Activated CD8-positive, alpha-beta T cell treated with anti-CD3 and anti-CD28 coated beads, Interleukin-2, amount 10 ng/mL, durations not matched to agents 7 days and 5 days (primary cell): ENCODE measurements at regions not wholly inside any gene's neighbourhood (a gene's known extent, or its start where the extent isn't known, plus 50 kb on each side); places are given as distances from the start of the nearest gene placed in this dataset.

Experiments used
- ATAC-seq: fragments of 150-1000 bp; cut with Tn5 transposase; one replicate; pipeline ENCODE4 v1.10.0; 2021; ENCODE audit warnings: moderate library complexity
- CTCF ChIA-PET: fragments of 350-600 bp; sonication (Branson Sonifier 250); formaldehyde crosslinking; loops from one replicate; lab custom pipeline; 2021; ENCODE audit warnings: antibody characterized with exemption; lab: Charles Lee
- POLR2A ChIA-PET: fragments of 350-600 bp; sonication (Branson Sonifier 250); formaldehyde crosslinking; loops from one replicate; lab custom pipeline; 2021; ENCODE audit warnings: antibody characterized with exemption; lab: Charles Lee
- DNase-seq: peaks from one replicate; pipeline ENCODE4 v3.0.0-alpha.2; 2020
- H3K27ac Mint-ChIP-seq: one replicate; pipeline ENCODE4 v1.8.0; 2021; ENCODE audit warnings: mild to moderate bottlenecking, mixed read lengths
- H3K27me3 Mint-ChIP-seq: one replicate; pipeline ENCODE4 v1.8.0; 2021; ENCODE audit warnings: low read depth, mixed read lengths
- H3K36me3 Mint-ChIP-seq: one replicate; pipeline ENCODE4 v1.8.0; 2021; ENCODE audit warnings: low read depth, mixed read lengths
- H3K4me1 Mint-ChIP-seq: one replicate; pipeline ENCODE4 v1.8.0; 2021; ENCODE audit warnings: low read depth, mixed read lengths
- H3K4me3 Mint-ChIP-seq: one replicate; pipeline ENCODE4 v1.8.0; 2021; ENCODE audit warnings: mild to moderate bottlenecking, mixed read lengths
- H3K9me3 Mint-ChIP-seq: one replicate; pipeline ENCODE4 v1.8.0; 2022; ENCODE audit warnings: mixed read lengths; ENCODE audit not compliant: insufficient read depth

DNA sequence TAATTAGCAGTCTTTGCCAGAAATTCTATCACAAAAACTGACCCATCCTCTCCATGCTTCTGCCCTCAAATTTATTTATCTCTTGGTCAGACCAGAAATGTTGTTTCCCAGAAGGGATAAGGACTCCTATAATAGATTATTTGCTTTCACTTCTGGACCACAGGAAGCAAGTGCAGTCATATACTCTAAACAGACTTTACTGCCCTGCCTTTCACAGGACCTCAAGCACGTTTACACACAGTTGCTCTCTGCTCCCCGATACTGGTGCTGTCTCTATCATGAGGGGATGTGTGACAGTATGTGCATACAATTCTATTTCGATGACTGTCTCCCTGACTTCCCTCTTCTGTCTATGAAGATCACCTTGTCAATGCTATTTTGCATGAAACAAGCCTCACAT lies 205.5 kb upstream of the TGFBR2 start:
- Mint-ChIP-seq H3K27me3 (no peaks in the 10 kb centered on the region), H3K4me3 (no peak overlapping the region), H3K27ac (no peak overlapping the region), H3K9me3 (no peaks in the 10 kb centered on the region), H3K36me3 (no peaks in the 10 kb centered on the region), H3K4me1 (peaks cover 12% of the 10 kb centered on the region)
- ChIA-PET CTCF (no interaction called here), POLR2A (no interaction called here)
- ATAC-seq (no peak), DNase-seq (no peak)

DNA sequence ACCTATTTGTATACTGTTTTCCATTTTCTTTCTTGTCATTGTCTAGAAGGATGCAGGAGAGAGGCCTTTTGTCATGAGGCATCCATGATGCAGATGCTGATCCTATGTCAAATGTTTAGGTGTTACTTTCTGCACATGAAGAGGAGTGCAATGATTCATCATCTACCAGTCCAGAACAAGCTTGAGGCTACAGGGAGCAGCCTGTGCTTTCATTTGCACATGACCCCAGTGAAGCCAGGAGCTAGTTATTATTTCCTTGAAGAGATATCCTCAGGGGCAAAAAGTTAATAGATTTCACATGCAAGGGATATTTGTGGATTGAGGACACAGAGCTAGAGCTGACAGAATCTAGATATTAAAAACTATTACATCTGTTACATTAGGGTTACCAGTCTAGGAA lies 204.4 kb upstream of the TGFBR2 start:
- Mint-ChIP-seq H3K4me3 (no peak overlapping the region), H3K9me3 (no peaks in the 10 kb centered on the region), H3K27ac (no peak overlapping the region), H3K4me1 (peaks cover 12% of the 10 kb centered on the region), H3K36me3 (no peaks in the 10 kb centered on the region), H3K27me3 (no peaks in the 10 kb centered on the region)
- ChIA-PET POLR2A (no interaction called here), CTCF (no interaction called here)
- DNase-seq (no peak), ATAC-seq (no peak)

DNA sequence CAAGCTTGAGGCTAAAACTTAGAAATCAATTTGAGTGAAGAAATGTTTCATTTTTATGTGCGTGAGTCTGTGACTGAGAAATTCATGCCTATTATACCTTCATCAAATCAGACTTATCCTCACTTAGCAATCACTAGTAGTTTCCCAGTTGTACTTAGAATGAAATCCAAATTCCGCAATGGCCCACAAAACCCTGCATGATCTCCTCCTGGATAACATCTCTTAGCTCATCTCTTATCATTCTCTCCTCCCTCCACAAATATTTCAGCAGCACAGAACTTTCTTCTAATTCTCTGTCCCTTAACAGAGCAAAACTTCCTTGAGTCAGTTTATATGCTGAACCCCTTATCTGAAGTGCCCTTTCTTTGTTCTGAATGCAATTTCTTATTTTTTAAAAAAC lies 198.8 kb upstream of the TGFBR2 start:
- H3K36me3 Mint-ChIP-seq = peaks cover 20% of the 10 kb centered on the region
- H3K9me3 Mint-ChIP-seq = peaks cover 25% of the 10 kb centered on the region
- no peak for DNase-seq
- H3K27me3 Mint-ChIP-seq = no peaks in the 10 kb centered on the region
- no peak overlapping the region for H3K27ac Mint-ChIP-seq
- CTCF ChIA-PET = no interaction called here
- ATAC-seq = no peak
- no peak overlapping the region for H3K4me3 Mint-ChIP-seq
- H3K4me1 Mint-ChIP-seq = no peaks in the 10 kb centered on the region
- POLR2A ChIA-PET = no interaction called here

DNA sequence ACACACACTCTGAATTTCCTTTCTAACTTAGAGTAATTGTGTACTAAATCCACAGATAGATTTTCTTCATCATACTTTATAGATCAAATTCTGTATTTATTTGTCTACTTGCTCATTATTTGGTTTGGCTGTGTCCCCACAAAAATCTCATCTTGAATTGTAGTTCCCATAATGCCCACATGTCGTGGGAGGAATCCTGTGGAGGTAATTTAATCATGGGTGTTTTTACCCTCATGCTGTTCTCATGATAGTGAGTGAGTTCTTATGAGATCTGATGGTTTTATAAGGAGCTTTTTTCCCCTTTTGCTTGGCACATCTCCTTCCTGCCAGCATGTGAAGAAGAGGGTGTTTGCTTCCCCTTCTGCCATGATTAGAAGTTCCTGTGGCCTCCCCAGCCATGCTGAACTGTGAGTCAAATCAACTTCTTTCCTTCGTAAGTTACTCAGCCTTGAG lies 198.3 kb upstream of the TGFBR2 start:
- DNase-seq (no peak), ATAC-seq (no peak)
- peaks cover 25% of the 10 kb centered on the region for H3K9me3 Mint-ChIP-seq
- H3K27me3 Mint-ChIP-seq = no peaks in the 10 kb centered on the region
- ChIA-PET CTCF (no interaction called here), POLR2A (no interaction called here)
- peaks cover 20% of the 10 kb centered on the region for H3K36me3 Mint-ChIP-seq
- no peak overlapping the region for H3K27ac Mint-ChIP-seq
- no peak overlapping the region for H3K4me3 Mint-ChIP-seq
- no peaks in the 10 kb centered on the region for H3K4me1 Mint-ChIP-seq

DNA sequence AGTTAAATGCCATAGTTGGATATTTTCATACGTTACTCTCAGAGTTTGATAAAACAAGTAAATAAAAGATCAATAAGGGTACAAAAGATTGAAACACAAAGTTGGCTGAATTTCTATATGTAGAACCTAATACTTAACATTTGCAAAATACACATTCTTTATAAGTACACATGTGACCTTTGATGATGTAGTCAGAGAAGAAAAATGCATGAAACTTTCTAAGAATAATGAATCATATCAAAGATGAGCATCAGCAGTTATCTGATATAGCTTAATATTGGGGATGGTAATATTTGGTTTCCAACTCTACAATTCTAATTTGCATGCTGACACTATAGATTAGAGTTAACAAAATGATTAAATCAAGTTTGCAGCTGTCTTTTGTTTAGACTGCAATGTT lies 188.0 kb upstream of the TGFBR2 start:
- no peaks in the 10 kb centered on the region for H3K27me3 Mint-ChIP-seq
- H3K4me1 Mint-ChIP-seq = no peaks in the 10 kb centered on the region
- POLR2A ChIA-PET = no interaction called here
- H3K36me3 Mint-ChIP-seq = peaks cover 1% of the 10 kb centered on the region
- H3K27ac Mint-ChIP-seq = no peak overlapping the region
- ATAC-seq = no peak
- H3K4me3 Mint-ChIP-seq = no peak overlapping the region
- no peak for DNase-seq
- CTCF ChIA-PET = no interaction called here
- no peaks in the 10 kb centered on the region for H3K9me3 Mint-ChIP-seq

DNA sequence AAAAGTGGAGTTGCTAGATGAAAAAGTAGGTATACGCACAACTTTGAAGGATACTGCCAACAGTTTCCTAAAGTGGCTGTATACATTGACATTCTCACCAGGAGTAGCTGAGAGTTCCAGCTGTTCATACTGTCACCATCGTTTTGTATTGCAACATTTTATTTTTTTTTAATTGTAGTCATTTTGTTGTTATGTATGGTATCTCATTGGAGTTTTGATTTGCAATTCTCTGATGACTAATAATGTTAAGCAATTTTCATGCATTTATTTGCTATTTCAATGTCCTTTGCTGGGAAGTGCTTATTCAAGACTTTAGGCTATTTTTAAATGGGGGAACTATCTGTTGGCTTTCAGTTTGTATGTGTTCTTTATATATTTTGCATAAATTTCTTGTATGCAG lies 185.1 kb upstream of the TGFBR2 start:
- POLR2A ChIA-PET = no interaction called here
- no peaks in the 10 kb centered on the region for H3K27me3 Mint-ChIP-seq
- H3K36me3 Mint-ChIP-seq = no peaks in the 10 kb centered on the region
- CTCF ChIA-PET = no interaction called here
- no peaks in the 10 kb centered on the region for H3K9me3 Mint-ChIP-seq
- H3K4me3 Mint-ChIP-seq = no peak overlapping the region
- H3K27ac Mint-ChIP-seq = no peak overlapping the region
- no peak for ATAC-seq
- no peak for DNase-seq
- no peaks in the 10 kb centered on the region for H3K4me1 Mint-ChIP-seq

DNA sequence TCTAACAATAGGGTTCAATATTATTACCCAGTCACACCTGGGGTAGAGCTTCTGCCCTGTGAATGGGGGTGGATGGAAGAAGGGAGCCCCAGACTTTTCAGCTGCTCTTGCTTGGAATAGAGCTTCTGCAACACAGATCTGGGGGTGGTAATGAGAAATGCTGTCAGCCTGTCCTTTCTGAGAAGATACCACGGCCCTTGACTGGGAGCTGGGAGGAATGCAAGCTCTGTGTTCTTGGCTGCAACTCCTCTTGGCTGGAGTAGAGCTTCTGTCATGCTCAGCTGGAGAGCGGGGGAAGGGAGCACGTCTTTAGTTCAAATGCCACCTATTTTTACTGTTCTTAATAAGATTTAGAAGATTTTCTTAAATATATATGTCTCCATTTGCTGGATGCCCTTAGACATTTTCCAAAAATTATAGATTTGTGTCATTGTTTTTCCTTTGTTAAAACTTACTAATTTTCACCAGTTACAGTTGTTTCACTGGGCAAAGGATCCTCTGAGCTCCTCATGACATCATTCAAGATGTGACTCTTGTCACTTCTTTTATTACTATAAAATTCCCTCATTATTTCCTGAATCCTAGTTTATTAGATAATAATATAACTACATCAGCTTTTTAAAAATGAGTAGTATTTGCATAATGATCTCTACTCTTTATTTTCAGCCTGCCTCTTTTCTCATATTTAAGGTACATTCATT lies 180.0 kb upstream of the TGFBR2 start:
- peaks cover 3% of the 10 kb centered on the region for H3K9me3 Mint-ChIP-seq
- ChIA-PET POLR2A (no interaction called here), CTCF (interaction anchor here (1.4 to 1.8 kb wide), 3 partner anchors 11 to 267 kb away, joined by 3 to 6 read pairs (median 4); no protein-coding TSS in a partner anchor)
- no peaks in the 10 kb centered on the region for H3K27me3 Mint-ChIP-seq
- no peaks in the 10 kb centered on the region for H3K36me3 Mint-ChIP-seq
- DNase-seq = no peak
- ATAC-seq = no peak
- H3K4me3 Mint-ChIP-seq = no peak overlapping the region
- no peak overlapping the region for H3K27ac Mint-ChIP-seq
- no peaks in the 10 kb centered on the region for H3K4me1 Mint-ChIP-seq

DNA sequence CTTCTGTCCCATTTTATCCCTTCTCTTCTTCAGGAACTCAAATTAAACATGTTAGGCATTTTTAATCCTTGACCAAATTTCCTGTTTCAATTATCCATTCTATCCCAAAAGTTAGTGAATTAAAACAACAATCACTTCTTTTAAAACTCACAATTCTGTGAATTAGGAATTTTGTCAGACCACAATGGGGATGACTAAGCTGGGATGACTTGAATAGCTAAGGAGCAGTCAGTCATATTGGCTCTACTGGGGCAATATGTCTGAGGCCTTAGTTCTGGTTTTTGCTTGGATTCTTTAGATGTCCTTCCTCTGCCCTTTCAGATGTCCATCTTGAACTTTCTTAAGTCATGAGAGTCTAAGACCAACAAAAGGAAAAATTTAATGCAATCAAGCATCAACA lies 178.2 kb upstream of the TGFBR2 start:
- CTCF ChIA-PET = no interaction called here

DNA sequence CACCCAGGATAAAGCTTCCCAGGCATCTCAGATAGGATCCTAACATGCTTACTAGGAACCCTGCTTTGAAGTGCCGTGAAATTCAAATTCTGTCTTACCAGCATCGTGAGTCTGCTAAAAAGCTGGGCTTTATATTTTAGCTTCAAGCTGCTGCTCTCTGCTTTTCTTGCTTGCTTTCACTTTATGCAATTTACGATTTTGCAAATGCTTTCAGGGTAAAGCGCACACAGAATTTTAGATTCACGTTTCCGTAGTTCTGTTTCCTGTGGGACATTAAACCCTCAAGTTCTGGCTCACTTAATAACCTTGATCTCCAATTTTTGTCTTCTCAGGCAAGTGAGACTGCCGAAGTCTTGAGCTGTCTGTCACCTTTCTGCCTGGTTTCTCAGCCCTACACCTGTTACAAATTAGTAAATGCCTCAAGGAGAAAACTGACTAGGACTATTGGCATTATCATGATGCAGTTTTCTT lies 170.5 kb upstream of the TGFBR2 start:
- H3K4me3 Mint-ChIP-seq = peak overlapping the region; percentile 65
- H3K27ac Mint-ChIP-seq = peak overlapping the region; percentile 72
- CTCF ChIA-PET = interaction anchor here (0.9 to 1.8 kb wide), 6 partner anchors 13 to 266 kb away, joined by 3 to 10 read pairs (median 3); partner anchors contain the start of gene TGFBR2
- no peaks in the 10 kb centered on the region for H3K36me3 Mint-ChIP-seq
- H3K4me1 Mint-ChIP-seq = peaks cover 27% of the 10 kb centered on the region
- no peaks in the 10 kb centered on the region for H3K9me3 Mint-ChIP-seq
- POLR2A ChIA-PET = interaction anchor here (0.8 to 1.6 kb wide), 2 partner anchors 170 to 177 kb away, joined by 3 read pairs; partner anchors contain the start of gene TGFBR2
- H3K27me3 Mint-ChIP-seq = no peaks in the 10 kb centered on the region
- DNase-seq = peak; percentile 23
- ATAC-seq = peak; percentile 55

More for the DNA sequence above, 178.2 kb upstream of the TGFBR2 start:
- H3K36me3 Mint-ChIP-seq = no peaks in the 10 kb centered on the region
- H3K4me1 Mint-ChIP-seq = no peaks in the 10 kb centered on the region
- DNase-seq (no peak), ATAC-seq (no peak)
- H3K9me3 Mint-ChIP-seq = peaks cover 3% of the 10 kb centered on the region
- H3K4me3 Mint-ChIP-seq = no peak overlapping the region
- no peak overlapping the region for H3K27ac Mint-ChIP-seq
- POLR2A ChIA-PET = no interaction called here
- H3K27me3 Mint-ChIP-seq = no peaks in the 10 kb centered on the region

DNA sequence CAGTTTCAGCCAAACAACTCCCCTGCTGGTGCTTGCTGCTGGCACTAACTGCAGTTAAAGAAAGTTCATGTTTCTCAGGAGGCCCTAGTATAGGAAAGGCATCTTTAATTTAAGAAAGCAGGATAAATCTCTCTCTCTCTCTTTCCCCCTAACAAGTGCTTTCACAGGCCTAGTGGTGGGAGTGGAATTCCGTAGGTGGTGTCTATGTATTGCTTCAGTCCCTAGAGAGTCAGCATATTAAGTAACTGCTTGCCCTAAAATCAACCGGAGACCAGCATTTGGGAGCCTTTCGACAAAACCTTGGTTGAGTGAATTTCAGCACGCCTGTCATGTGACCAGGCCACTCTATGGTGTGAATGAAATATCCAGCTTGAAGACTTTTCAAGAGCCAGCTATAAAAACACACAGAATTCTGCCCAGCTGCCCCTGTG lies 169.2 kb upstream of the TGFBR2 start:
- CTCF ChIA-PET = interaction anchor here (0.8 to 1.4 kb wide), 4 partner anchors 11 to 238 kb away, joined by 3 to 4 read pairs (median 4); no protein-coding TSS in a partner anchor
- no peak overlapping the region for H3K27ac Mint-ChIP-seq
- H3K4me3 Mint-ChIP-seq = no peak overlapping the region

DNA sequence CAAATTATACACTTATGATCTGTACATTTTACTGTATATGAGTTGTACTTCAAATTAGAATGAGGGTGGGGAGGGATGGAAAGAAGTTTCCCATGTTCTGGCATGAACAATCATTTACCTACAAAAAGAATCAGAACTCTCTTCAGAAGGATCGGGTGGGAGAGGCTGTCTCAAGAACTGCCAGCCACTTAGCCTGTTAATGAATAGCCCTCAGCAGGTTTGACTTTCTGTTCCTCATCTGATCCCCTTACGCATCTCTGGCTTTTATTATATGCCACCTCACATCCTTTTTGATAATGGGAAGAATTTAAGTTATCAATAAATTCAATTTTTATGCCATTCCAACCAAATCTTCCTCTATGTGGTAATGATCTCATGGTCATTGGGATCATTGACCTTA lies 168.3 kb upstream of the TGFBR2 start:
- no peak overlapping the region for H3K4me3 Mint-ChIP-seq
- H3K36me3 Mint-ChIP-seq = no peaks in the 10 kb centered on the region
- POLR2A ChIA-PET = no interaction called here
- H3K9me3 Mint-ChIP-seq = no peaks in the 10 kb centered on the region
- no peak for DNase-seq
- no peaks in the 10 kb centered on the region for H3K27me3 Mint-ChIP-seq
- H3K4me1 Mint-ChIP-seq = peaks cover 27% of the 10 kb centered on the region
- CTCF ChIA-PET = interaction anchor here (1.1 to 1.4 kb wide), 2 partner anchors 12 to 239 kb away, joined by 4 read pairs; no protein-coding TSS in a partner anchor
- H3K27ac Mint-ChIP-seq = no peak overlapping the region
- no peak for ATAC-seq

More for the DNA sequence above, 169.2 kb upstream of the TGFBR2 start:
- ATAC-seq (no peak), DNase-seq (no peak)
- POLR2A ChIA-PET = no interaction called here
- Mint-ChIP-seq H3K36me3 (no peaks in the 10 kb centered on the region), H3K27me3 (no peaks in the 10 kb centered on the region), H3K4me1 (peaks cover 27% of the 10 kb centered on the region), H3K9me3 (no peaks in the 10 kb centered on the region)

DNA sequence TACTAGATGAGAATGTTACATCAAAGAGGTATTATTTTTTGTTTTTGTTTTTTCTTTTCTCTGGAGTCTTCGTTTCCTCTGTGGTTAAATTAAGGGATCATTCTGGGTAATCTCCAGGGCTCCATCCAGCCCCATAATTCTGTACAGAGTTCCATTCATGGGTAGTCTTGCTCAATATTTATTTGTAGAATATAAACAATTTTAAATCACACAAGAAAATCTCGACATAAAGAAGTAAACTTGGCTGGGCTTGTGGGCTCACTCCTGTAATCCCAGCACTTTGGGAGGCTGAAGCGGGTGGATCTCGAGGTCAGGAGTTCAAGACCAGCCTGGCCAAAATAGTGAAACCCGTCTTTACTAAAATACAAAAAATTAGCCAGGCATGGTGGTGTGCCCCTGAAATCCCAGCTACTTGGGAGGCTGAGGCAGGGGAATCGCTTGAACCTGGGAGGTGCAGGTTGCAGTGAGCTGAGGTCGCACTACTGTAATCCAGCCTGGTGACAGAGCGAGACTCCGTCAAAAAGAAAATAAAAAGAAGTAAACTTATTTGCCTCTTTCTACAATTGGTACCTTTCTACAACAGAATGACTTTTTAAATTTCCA lies 166.8 kb upstream of the TGFBR2 start:
- ATAC-seq = no peak
- Mint-ChIP-seq H3K27ac (no peak overlapping the region), H3K4me3 (no peak overlapping the region), H3K36me3 (no peaks in the 10 kb centered on the region), H3K27me3 (no peaks in the 10 kb centered on the region), H3K9me3 (no peaks in the 10 kb centered on the region), H3K4me1 (peaks cover 18% of the 10 kb centered on the region)
- CTCF ChIA-PET = no interaction called here
- DNase-seq = no peak
- POLR2A ChIA-PET = no interaction called here
